ENCODE measurements at regions not wholly inside any gene's neighbourhood (a gene's known extent, or its start where the extent isn't known, plus 50 kb on each side); places are given as distances from the start of the nearest gene placed in this dataset.

- TF ChIP-seq CTCF (IDR thresholded peaks at IDR 0.05; ENCODE audit: poor library complexity) (no peak), EZH2 (IDR thresholded peaks at IDR 0.05; ENCODE audit: borderline replicate concordance) (no peak), EZH2phosphoT487 (IDR thresholded peaks at IDR 0.05; ENCODE audit: low read depth, severe bottlenecking, unreplicated experiment) (no peak)
Observed at GRCh38 chr12:88758176-88758575, 177.9 kb upstream of the KITLG start.

Measured in hepatocyte (in vitro differentiated cells).